ENCODE measurements at regions not wholly inside any gene's neighbourhood (a gene's known extent, or its start where the extent isn't known, plus 50 kb on each side); places are given as distances from the start of the nearest gene placed in this dataset.
"Not testable (repeated sequence)": the region's sequence is repeated elsewhere in the genome, so short reads cannot be mapped to it uniquely, and the experiment has no call there.

DNA sequence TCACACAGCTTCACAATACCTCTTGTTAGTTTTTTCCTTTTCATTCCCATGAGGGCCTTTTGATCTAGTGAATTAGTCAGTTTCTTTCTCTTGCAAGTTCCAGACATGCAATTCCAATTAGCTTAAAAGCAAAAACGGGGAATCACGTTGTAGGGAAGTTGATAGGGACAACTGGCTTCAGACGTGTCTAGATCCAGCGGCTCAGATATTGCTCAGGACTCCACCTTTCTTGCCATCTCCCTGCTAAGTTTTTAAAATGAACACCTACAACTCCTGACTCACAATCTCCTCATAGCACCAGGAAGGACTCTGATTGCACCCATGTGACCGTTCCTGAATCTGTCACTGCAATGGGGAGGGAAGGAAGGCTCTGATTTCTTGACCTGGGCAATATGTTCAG lies 63.8 kb upstream of the ARHGAP29 start:
- no peak for DNase-seq

GRCh38 chr1:94300731-94301130 lies 63.3 kb upstream of the ARHGAP29 start:
- DNase-seq: no peak

GRCh38 chr1:94299627-94300553 lies 62.5 kb upstream of the ARHGAP29 start:
- DNase-seq: no peak

- no peak for DNase-seq
These were observed 61.5 kb upstream of the ARHGAP29 start for GRCh38 chr1:94298861-94299260.

DNA sequence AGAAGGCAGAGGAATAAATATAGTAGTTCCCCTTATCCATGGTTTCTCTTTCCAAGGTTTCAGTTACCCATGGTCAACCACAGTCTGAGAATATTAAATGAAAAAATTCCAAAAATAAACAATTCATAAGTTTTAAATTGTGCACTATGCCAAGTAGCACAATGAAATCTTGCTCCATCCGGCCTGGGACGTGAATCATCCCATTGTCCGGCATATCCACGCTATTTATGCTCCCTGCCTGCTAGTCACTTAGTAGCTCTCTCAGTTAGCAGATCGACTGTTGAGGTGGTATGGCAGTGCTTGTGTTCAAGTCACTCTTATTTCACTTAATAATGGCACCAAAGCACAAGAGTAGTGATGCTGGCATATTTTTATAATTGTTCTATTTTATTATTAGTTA lies 58.6 kb upstream of the ARHGAP29 start:
- DNase-seq: no peak

- not testable (repeated sequence) for DNase-seq
These were observed 55.6 kb upstream of the ARHGAP29 start for GRCh38 chr1:94292978-94293377.

DNA sequence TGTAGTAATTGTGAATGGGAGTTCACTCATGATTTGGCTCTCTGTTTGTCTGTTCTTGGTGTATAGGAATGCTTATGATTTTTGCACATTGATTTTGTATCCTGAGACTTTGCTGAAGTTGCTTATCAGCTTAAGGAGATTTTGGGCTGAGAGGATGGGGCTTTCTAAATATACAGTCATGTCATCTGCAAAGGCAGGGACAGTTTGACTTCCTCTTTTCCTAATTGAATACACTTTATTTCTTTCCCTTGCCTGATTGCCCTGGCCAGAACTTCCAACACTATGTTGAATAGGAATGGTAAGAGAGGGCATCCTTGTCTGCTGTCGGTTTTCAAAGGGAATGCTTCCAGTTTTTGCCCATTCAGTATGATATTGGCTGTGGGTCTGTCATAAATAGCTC lies 51.9 kb upstream of the ARHGAP29 start:
- not testable (repeated sequence) for DNase-seq
